Aorta (tissue), 5 donors: ENCODE measurements at regions not wholly inside any gene's neighbourhood (a gene's known extent, or its start where the extent isn't known, plus 50 kb on each side); places are given as distances from the start of the nearest gene placed in this dataset.
A peak's percentile ranks its signal among the peaks of the same experiment; 100 is the strongest.
"Not testable (repeated sequence)": the region's sequence is repeated elsewhere in the genome, so short reads cannot be mapped to it uniquely, and the experiment has no call there.

Source experiments
- ATAC-seq: fragments of 200-7000 bp; cut with Tn5 transposase; one replicate; pipeline ENCODE4 v1.9.1; 2022; ENCODE audit warnings: moderate library complexity; ENCODE audit not compliant: low FRiP score
- DNase-seq, 2 donors: peaks; one replicate each; pipeline ENCODE4 v3.0.0-alpha.2; 2020
- H3K27ac ChIP-seq, 2 donors: one replicate each; pipeline ENCODE4 v1.5.1; 2013; ENCODE audit warnings: low read length in 2 of 2, mild to moderate bottlenecking in 2 of 2, moderate library complexity in 2 of 2, control low read depth in 1 of 2, inconsistent platforms in 1 of 2, low read depth in 1 of 2
- H3K27me3 ChIP-seq, 2 donors: one replicate each; pipeline ENCODE4 v1.6.1; 2013; ENCODE audit warnings: control low read depth in 1 of 2, low read length in 1 of 2, mild to moderate bottlenecking in 1 of 2, moderate library complexity in 1 of 2; ENCODE audit not compliant: insufficient read depth in 2 of 2, control insufficient read depth in 1 of 2
- H3K36me3 ChIP-seq, 2 donors: one replicate each; pipeline ENCODE4 v1.6.1; 2013; ENCODE audit warnings: control low read depth in 1 of 2, low read length in 1 of 2, mild to moderate bottlenecking in 1 of 2; ENCODE audit not compliant: insufficient read depth in 2 of 2, control insufficient read depth in 1 of 2
- H3K4me1 ChIP-seq, 2 donors: one replicate each; pipeline ENCODE4 v1.6.1; 2013; ENCODE audit warnings: low read length in 2 of 2, control low read depth in 1 of 2, mild to moderate bottlenecking in 1 of 2, moderate library complexity in 1 of 2; ENCODE audit not compliant: insufficient read depth in 2 of 2, control insufficient read depth in 1 of 2
- H3K4me3 ChIP-seq, 2 donors: one replicate each; pipeline ENCODE4 v1.5.1; 2013; ENCODE audit warnings: low read length in 2 of 2, control low read depth in 1 of 2, mild to moderate bottlenecking in 1 of 2
- H3K9me3 ChIP-seq: one replicate; pipeline ENCODE4 v1.6.1; 2013; ENCODE audit warnings: mild to moderate bottlenecking, low read length; ENCODE audit not compliant: control insufficient read depth
- whole genome bisulfite sequencing, 2 donors: extraction: QIAGEN DNeasy Blood & Tissue Kit; methylation state at CpG; one replicate each; pipeline ENCODE4 v1.1.7; 2013; 5-methylcytosine and 5-hydroxymethylcytosine counted together
- intact Hi-C, 2 donors: fragments of 100-400 bp; cut with DNase I; formaldehyde crosslinking; loops; one replicate each; pipeline versions ENCODE4 v1.14.2 to v1.15.0; 2022
- donor health status: healthy with polysubstance abuse.
- donor health status: Bipolar disorder and iron deficiency.
- donor health status: DM: no; HTN: no; CAD: no.
- donor health status: DM: no; HTN: no; CAD: no.
- donor health status: DM: yes; HTN: yes; CAD: no.

- intact Hi-C loops, result loop anchor here in 1 of 2 donors (5.0 kb wide), 2 partner anchors 73 to 883 kb away; partner anchors contain the start of genes COX7B and MAGT1
- H3K27ac ChIP-seq, result no peak overlapping the region
- 54 to 72% methylated on average over 9 of the region's 9 CpGs for WGBS, 2 donors
- H3K27me3 ChIP-seq, result no peaks in the 10 kb centered on the region
- H3K9me3 ChIP-seq, result no peaks in the 10 kb centered on the region
- ATAC-seq, result no peak
- no peak overlapping the region for H3K4me3 ChIP-seq
- no peak for DNase-seq
- H3K4me1 ChIP-seq, result no peaks in the 10 kb centered on the region
- no peaks in the 10 kb centered on the region for H3K36me3 ChIP-seq
Observed at GRCh38 chrX:77014377-77015372, 432.5 kb upstream of the FGF16 start.

GRCh38 chrX:77017093-77017492 is 430.1 kb upstream of the FGF16 start:
- no peaks in the 10 kb centered on the region for H3K9me3 ChIP-seq
- H3K27ac ChIP-seq, result peak overlapping the region in 1 of 2 donors; percentile 8
- DNase-seq (peak; percentile 58 to 76), ATAC-seq (peak; percentile 68)
- no peaks in the 10 kb centered on the region for H3K4me1 ChIP-seq
- 1 to 16% methylated on average over 3 of the region's 3 CpGs for WGBS, 2 donors
- H3K36me3 ChIP-seq, result no peaks in the 10 kb centered on the region
- no peaks in the 10 kb centered on the region for H3K27me3 ChIP-seq
- H3K4me3 ChIP-seq, result no peak overlapping the region
- intact Hi-C loops, result loop anchor here in 1 of 2 donors (5.0 kb wide), 2 partner anchors 70 to 880 kb away; partner anchors contain the start of genes COX7B and MAGT1

- ATAC-seq, H3K4me1 ChIP-seq, DNase-seq, H3K27ac ChIP-seq, H3K9me3 ChIP-seq, H3K27me3 ChIP-seq, intact Hi-C loops, H3K36me3 ChIP-seq: not testable (repeated sequence)
- H3K4me3 ChIP-seq, result peak overlapping the region in 1 of 2 donors; percentile 14
- WGBS, 2 donors, result 2 to 31% methylated on average over 29 of the region's 29 CpGs
Observed at GRCh38 chrX:77046180-77046810, 400.9 kb upstream of the FGF16 start.

GRCh38 chrX:77060572-77060971 is 386.6 kb upstream of the FGF16 start:
- Histone ChIP-seq H3K9me3 (no peaks in the 10 kb centered on the region), H3K27me3 (no peaks in the 10 kb centered on the region), H3K36me3 (no peaks in the 10 kb centered on the region), H3K4me3 (no peak overlapping the region), H3K27ac (no peak overlapping the region), H3K4me1 (peaks cover 0 to 1% of the 10 kb centered on the region in 2 donors)
- intact Hi-C loops, result no loop called here
- WGBS, 2 donors, result 48 to 89% methylated on average over 2 of the region's 2 CpGs
- DNase-seq (no peak), ATAC-seq (no peak)

GRCh38 chrX:77061022-77061421 is 386.2 kb upstream of the FGF16 start:
- no peak for DNase-seq
- Histone ChIP-seq H3K27ac (no peak overlapping the region), H3K36me3 (no peaks in the 10 kb centered on the region), H3K9me3 (no peaks in the 10 kb centered on the region), H3K4me3 (no peak overlapping the region), H3K4me1 (peaks cover 0 to 1% of the 10 kb centered on the region in 2 donors), H3K27me3 (no peaks in the 10 kb centered on the region)
- intact Hi-C loops, result no loop called here
- peak; percentile 11 for ATAC-seq

GRCh38 chrX:77061545-77061944 is 385.6 kb upstream of the FGF16 start:
- Histone ChIP-seq H3K27me3 (no peaks in the 10 kb centered on the region), H3K27ac (no peak overlapping the region), H3K4me3 (no peak overlapping the region), H3K9me3 (no peaks in the 10 kb centered on the region), H3K4me1 (peaks cover 0 to 1% of the 10 kb centered on the region in 2 donors), H3K36me3 (no peaks in the 10 kb centered on the region)
- DNase-seq (no peak), ATAC-seq (peak; percentile 11)
- 64 to 84% methylated on average over 3 of the region's 3 CpGs for WGBS, 2 donors
- intact Hi-C loops, result no loop called here

GRCh38 chrX:77065896-77066295 is 381.3 kb upstream of the FGF16 start:
- ATAC-seq (no peak), DNase-seq (no peak)
- no peaks in the 10 kb centered on the region for H3K9me3 ChIP-seq

GRCh38 chrX:77070202-77070918 is 376.8 kb upstream of the FGF16 start:
- WGBS, 2 donors, result 15 to 24% methylated on average over 3 of the region's 3 CpGs
- Histone ChIP-seq H3K27me3 (no peaks in the 10 kb centered on the region), H3K27ac (no peak overlapping the region), H3K4me1 (no peaks in the 10 kb centered on the region), H3K36me3 (no peaks in the 10 kb centered on the region), H3K9me3 (no peaks in the 10 kb centered on the region), H3K4me3 (no peak overlapping the region)
- DNase-seq (no peak), ATAC-seq (no peak)
- intact Hi-C loops, result no loop called here

More at GRCh38 chrX:77065896-77066295, 381.3 kb upstream of the FGF16 start:
- Histone ChIP-seq H3K36me3 (no peaks in the 10 kb centered on the region), H3K27ac (no peak overlapping the region), H3K4me3 (no peak overlapping the region), H3K4me1 (peaks cover 0 to 1% of the 10 kb centered on the region in 2 donors), H3K27me3 (no peaks in the 10 kb centered on the region)
- intact Hi-C loops, result no loop called here
- 77 to 87% methylated on average over 11 of the region's 11 CpGs for WGBS, 2 donors
